HFFc6 (cell line): ENCODE measurements at regions not wholly inside any gene's neighbourhood (a gene's known extent, or its start where the extent isn't known, plus 50 kb on each side); places are given as distances from the start of the nearest gene placed in this dataset.

Source experiments
- DNase-seq: peaks from one replicate; pipeline ENCODE4 v3.0.0-alpha.2; 2018
- H3K27ac Mint-ChIP-seq: 2 replicates; pipeline ENCODE4 v1.8.0; 2020; ENCODE audit warnings: mild to moderate bottlenecking, mixed read lengths
- H3K27me3 Mint-ChIP-seq: 2 replicates; pipeline ENCODE4 v1.8.0; 2021; ENCODE audit warnings: mild to moderate bottlenecking, moderate library complexity, mixed read lengths; ENCODE audit not compliant: insufficient read depth
- H3K36me3 Mint-ChIP-seq: 2 replicates; pipeline ENCODE4 v1.8.0; 2021; ENCODE audit warnings: low read depth, mixed read lengths
- H3K4me1 Mint-ChIP-seq: 2 replicates; pipeline ENCODE4 v1.8.0; 2020; ENCODE audit warnings: low read depth, mixed read lengths
- H3K4me3 Mint-ChIP-seq: 2 replicates; pipeline ENCODE4 v1.8.0; 2020; ENCODE audit warnings: mild to moderate bottlenecking, moderate library complexity, mixed read lengths
- H3K9me3 Mint-ChIP-seq: 2 replicates; pipeline ENCODE4 v1.8.0; 2020; ENCODE audit warnings: mild to moderate bottlenecking, mixed read lengths
- TF ChIP-seq, protein P1 (sequence below): fragments of 200-600 bp; sonication (generic); IDR thresholded peaks from 2 replicates; pipeline ENCODE4 v1.5.0; 2021; ENCODE audit warnings: antibody characterized with exemption, mild to moderate bottlenecking

DNA sequence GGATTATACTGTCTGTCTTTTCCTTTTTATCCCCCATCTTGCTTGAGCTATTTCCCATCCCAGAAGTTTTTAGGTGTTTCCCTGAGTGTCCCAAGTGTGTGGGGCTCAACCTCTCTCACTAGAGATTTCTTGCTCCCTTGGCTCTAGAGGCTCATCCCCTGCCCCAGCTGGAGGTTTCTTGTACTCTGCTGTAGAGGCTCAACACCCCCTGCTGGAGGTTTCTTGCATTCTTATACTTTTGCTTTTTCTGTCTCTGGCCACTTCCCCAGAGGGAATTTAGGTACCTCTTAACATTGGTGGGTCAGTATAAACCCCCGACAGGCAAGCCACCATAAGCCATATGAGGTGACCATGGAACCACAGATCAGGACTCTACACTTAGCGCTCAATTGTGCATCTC, 114.2 kb upstream of the FAM3C start:
- H3K36me3 Mint-ChIP-seq = peaks cover 49% of the 10 kb centered on the region
- no peak overlapping the region for H3K4me3 Mint-ChIP-seq
- no peak overlapping the region for H3K27ac Mint-ChIP-seq
- TF ChIP-seq, protein P1, sequence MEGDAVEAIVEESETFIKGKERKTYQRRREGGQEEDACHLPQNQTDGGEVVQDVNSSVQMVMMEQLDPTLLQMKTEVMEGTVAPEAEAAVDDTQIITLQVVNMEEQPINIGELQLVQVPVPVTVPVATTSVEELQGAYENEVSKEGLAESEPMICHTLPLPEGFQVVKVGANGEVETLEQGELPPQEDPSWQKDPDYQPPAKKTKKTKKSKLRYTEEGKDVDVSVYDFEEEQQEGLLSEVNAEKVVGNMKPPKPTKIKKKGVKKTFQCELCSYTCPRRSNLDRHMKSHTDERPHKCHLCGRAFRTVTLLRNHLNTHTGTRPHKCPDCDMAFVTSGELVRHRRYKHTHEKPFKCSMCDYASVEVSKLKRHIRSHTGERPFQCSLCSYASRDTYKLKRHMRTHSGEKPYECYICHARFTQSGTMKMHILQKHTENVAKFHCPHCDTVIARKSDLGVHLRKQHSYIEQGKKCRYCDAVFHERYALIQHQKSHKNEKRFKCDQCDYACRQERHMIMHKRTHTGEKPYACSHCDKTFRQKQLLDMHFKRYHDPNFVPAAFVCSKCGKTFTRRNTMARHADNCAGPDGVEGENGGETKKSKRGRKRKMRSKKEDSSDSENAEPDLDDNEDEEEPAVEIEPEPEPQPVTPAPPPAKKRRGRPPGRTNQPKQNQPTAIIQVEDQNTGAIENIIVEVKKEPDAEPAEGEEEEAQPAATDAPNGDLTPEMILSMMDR = peak; percentile 35; the same call in 1 of the 2 replicates
- peaks cover 7% of the 10 kb centered on the region for H3K4me1 Mint-ChIP-seq
- no peak for DNase-seq
- H3K9me3 Mint-ChIP-seq = peaks cover 50% of the 10 kb centered on the region
- peaks cover 9% of the 10 kb centered on the region for H3K27me3 Mint-ChIP-seq

DNA sequence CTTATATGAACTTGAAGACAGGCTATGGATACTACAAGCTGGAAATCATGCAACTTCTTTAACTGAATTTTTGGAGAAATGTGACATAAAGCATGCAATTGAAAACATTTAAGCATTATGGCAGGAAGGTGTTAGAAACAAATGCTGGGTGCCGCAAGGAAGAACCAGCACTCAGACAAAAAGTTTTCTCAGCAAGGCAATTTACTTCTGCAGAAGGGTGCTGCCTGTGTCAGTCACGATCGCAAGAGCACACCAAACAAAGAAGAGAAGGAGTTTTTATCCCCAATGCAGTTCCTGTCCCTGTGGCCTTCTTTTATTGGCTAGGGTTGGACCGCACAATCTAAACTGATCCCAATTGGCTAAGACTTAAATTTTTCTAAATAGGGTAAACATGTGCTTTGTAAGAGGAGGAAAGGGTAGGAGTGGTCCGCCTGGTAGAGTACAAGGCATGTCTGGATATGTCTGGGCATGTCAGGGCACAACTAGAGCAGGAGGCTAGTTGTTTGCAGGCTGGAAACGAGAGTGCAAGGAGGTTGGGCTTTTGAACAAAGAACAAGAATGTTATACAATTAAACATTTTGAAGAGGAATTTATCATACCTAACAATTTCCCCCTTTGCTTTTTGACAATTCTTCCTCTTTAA, 109.6 kb upstream of the FAM3C start:
- DNase-seq = no peak
- Mint-ChIP-seq H3K27me3 (peaks cover 4% of the 10 kb centered on the region; the same call in 1 of the 2 replicates), H3K4me3 (no peak overlapping the region; the same call in 1 of the 2 replicates), H3K36me3 (peaks cover 40% of the 10 kb centered on the region), H3K4me1 (peaks cover 30% of the 10 kb centered on the region), H3K27ac (peak overlapping the region; percentile 76), H3K9me3 (peaks cover 41% of the 10 kb centered on the region)
- TF ChIP-seq, protein P1 = no peak

DNA sequence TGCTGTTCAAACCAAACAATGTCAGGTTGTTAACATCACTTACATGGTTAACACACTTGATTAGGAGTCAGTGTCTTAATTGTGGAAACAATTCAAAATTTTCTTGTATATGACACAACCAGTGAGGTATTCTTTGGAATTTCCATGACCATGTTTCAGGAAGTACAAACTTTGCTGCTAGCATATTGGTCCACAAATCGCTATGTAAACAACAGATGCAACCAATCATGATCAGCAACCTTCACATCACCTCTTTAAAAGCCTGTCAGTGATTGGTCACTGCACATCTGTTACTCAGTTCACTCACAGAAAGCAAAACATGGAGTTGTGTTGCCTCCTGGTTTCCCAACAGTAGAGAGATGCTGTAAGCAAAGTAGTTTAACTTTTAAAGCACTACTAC, 108.9 kb upstream of the FAM3C start:
- H3K36me3 Mint-ChIP-seq = peaks cover 34% of the 10 kb centered on the region
- peak overlapping the region; percentile 76 for H3K27ac Mint-ChIP-seq
- H3K4me3 Mint-ChIP-seq = peak overlapping the region; percentile 68
- TF ChIP-seq, protein P1 = no peak
- H3K4me1 Mint-ChIP-seq = peaks cover 30% of the 10 kb centered on the region
- peaks cover 4% of the 10 kb centered on the region; the same call in 1 of the 2 replicates for H3K27me3 Mint-ChIP-seq
- DNase-seq = peak; percentile 74
- H3K9me3 Mint-ChIP-seq = peaks cover 35% of the 10 kb centered on the region

DNA sequence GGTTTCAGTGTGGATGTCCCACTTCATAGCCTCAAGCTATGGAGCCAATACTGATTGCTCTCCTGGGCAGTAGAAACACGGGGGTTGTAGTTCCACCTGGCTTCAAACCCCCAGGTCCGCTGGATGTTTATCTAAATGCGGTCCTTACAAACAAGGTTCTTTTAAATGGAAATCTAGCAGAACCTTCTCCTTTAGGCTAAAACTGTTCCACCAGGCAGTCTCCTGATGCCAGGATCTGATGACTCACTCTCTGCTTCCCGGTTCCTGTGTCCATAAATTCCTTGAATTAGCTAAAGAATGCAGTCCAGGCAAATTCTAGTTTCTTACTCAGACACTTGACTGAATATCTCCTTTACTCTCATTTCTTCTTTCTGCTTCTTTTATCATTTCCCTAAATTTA, 108.4 kb upstream of the FAM3C start:
- Mint-ChIP-seq H3K27me3 (peaks cover 5% of the 10 kb centered on the region; the same call in 1 of the 2 replicates), H3K36me3 (peaks cover 29% of the 10 kb centered on the region), H3K4me3 (peak overlapping the region; percentile 68), H3K27ac (peak overlapping the region; percentile 76), H3K9me3 (peaks cover 30% of the 10 kb centered on the region), H3K4me1 (peaks cover 30% of the 10 kb centered on the region)
- TF ChIP-seq, protein P1 = no peak
- DNase-seq = peak; percentile 80

DNA sequence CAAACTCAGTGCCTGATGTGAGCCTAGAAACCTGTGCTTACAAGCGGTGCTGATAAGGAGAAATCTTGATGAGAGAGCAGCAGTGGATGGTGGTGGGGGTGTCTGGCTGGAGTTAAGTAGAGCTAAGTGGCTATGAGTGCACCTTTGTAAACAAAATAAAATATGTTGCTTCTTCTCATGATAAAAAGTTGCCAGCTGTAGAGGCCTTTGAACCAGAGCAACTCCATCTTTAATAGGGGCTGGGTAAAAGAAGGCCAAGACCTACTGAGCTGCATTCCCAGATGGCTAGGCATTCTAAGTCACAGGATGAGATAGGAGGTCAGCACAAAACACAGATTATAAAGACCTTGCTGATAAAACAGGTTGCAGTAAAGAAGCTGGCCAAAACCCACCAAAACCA, 107.6 kb upstream of the FAM3C start:
- TF ChIP-seq, protein P1 = no peak
- H3K27ac Mint-ChIP-seq = peak overlapping the region; percentile 76
- H3K36me3 Mint-ChIP-seq = peaks cover 24% of the 10 kb centered on the region
- H3K4me3 Mint-ChIP-seq = no peak overlapping the region
- DNase-seq = no peak
- H3K4me1 Mint-ChIP-seq = peaks cover 27% of the 10 kb centered on the region
- peaks cover 7% of the 10 kb centered on the region; the same call in 1 of the 2 replicates for H3K27me3 Mint-ChIP-seq
- peaks cover 27% of the 10 kb centered on the region for H3K9me3 Mint-ChIP-seq
